Muscle layer of duodenum (tissue), 2 donors: ENCODE measurements at regions not wholly inside any gene's neighbourhood (a gene's known extent, or its start where the extent isn't known, plus 50 kb on each side); places are given as distances from the start of the nearest gene placed in this dataset.
"Not testable (repeated sequence)": the region's sequence is repeated elsewhere in the genome, so short reads cannot be mapped to it uniquely, and the experiment has no call there.

Source experiments
- H3K27ac ChIP-seq: one replicate; pipeline ENCODE4 v1.7.0; 2013; ENCODE audit warnings: mild to moderate bottlenecking, low read length
- H3K27me3 ChIP-seq: one replicate; pipeline ENCODE4 v1.7.0; 2013; ENCODE audit warnings: low read depth, mild to moderate bottlenecking, control low read depth, low read length
- H3K36me3 ChIP-seq, 2 donors: one replicate each; pipeline ENCODE4 v1.7.0; 2013; ENCODE audit warnings: low read length in 2 of 2, control low read depth in 1 of 2, mild to moderate bottlenecking in 1 of 2; ENCODE audit not compliant: insufficient read depth in 2 of 2, control insufficient read depth in 1 of 2
- H3K4me1 ChIP-seq, 2 donors: one replicate each; pipeline ENCODE4 v1.7.0; 2013; ENCODE audit warnings: low read length in 2 of 2, mild to moderate bottlenecking in 2 of 2, control low read depth in 1 of 2, moderate library complexity in 1 of 2; ENCODE audit not compliant: insufficient read depth in 2 of 2, control insufficient read depth in 1 of 2
- H3K4me3 ChIP-seq, 2 donors: one replicate each; pipeline ENCODE4 v1.7.0; 2013; ENCODE audit warnings: low read length in 2 of 2, low read depth in 1 of 2, mild to moderate bottlenecking in 1 of 2
- H3K9me3 ChIP-seq, 2 donors: one replicate each; pipeline ENCODE4 v1.7.0; 2013; ENCODE audit warnings: low read length in 2 of 2, control low read depth in 1 of 2, mild to moderate bottlenecking in 1 of 2; ENCODE audit not compliant: control insufficient read depth in 1 of 2
- donor health status: healthy.

GRCh38 chr6:148016013-148016412, 326.6 kb upstream of the SASH1 start:
- H3K4me3 ChIP-seq, result no peak overlapping the region
- peaks cover 0 to 3% of the 10 kb centered on the region in 2 donors for H3K9me3 ChIP-seq
- H3K27me3 ChIP-seq, result no peaks in the 10 kb centered on the region
- no peaks in the 10 kb centered on the region for H3K4me1 ChIP-seq
- H3K36me3 ChIP-seq, result no peaks in the 10 kb centered on the region
- H3K27ac ChIP-seq, result no peak overlapping the region

- H3K9me3 ChIP-seq, result peaks cover 0 to 3% of the 10 kb centered on the region in 2 donors
- no peaks in the 10 kb centered on the region for H3K4me1 ChIP-seq
- H3K27me3 ChIP-seq, result no peaks in the 10 kb centered on the region
- no peaks in the 10 kb centered on the region for H3K36me3 ChIP-seq
- H3K4me3 ChIP-seq, result no peak overlapping the region
- H3K27ac ChIP-seq, result no peak overlapping the region
Measured at GRCh38 chr6:148021165-148021564, 321.5 kb upstream of the SASH1 start.

DNA sequence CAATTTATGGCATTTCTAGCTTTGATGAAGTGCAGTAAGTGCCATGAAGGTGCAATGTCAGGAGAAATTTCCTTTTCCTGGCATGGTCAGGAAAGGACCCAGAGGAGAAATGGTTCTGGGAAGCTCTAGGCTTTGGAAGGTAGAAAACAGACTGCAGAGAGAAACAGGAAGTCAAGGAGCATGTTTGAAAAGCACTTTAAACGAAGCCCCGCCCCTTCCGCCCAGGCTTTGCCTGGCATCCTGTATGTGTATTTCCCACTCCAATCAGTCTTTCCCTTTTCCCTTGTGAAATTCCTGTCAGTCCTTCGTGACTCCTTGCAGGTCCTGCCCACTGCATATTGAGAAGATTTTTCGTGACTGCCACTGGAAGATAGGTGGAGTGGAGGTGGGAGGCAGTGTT, 320.9 kb upstream of the SASH1 start:
- H3K9me3 ChIP-seq, result peaks cover 0 to 3% of the 10 kb centered on the region in 2 donors
- no peaks in the 10 kb centered on the region for H3K27me3 ChIP-seq
- H3K4me1 ChIP-seq, result no peaks in the 10 kb centered on the region
- H3K27ac ChIP-seq, result no peak overlapping the region
- no peaks in the 10 kb centered on the region for H3K36me3 ChIP-seq
- no peak overlapping the region for H3K4me3 ChIP-seq

- not testable (repeated sequence) for H3K4me3 ChIP-seq, H3K27ac ChIP-seq, H3K27me3 ChIP-seq, H3K36me3 ChIP-seq, H3K4me1 ChIP-seq, H3K9me3 ChIP-seq
Measured at GRCh38 chr6:148022279-148022678, 320.4 kb upstream of the SASH1 start.

GRCh38 chr6:148027201-148027600, 315.4 kb upstream of the SASH1 start:
- H3K4me1 ChIP-seq, result no peaks in the 10 kb centered on the region
- H3K4me3 ChIP-seq, result no peak overlapping the region
- peaks cover 0 to 3% of the 10 kb centered on the region in 2 donors for H3K9me3 ChIP-seq
- no peak overlapping the region for H3K27ac ChIP-seq
- H3K27me3 ChIP-seq, result no peaks in the 10 kb centered on the region
- no peaks in the 10 kb centered on the region for H3K36me3 ChIP-seq

GRCh38 chr6:148035806-148036390, 306.7 kb upstream of the SASH1 start:
- H3K9me3 ChIP-seq, result no peaks in the 10 kb centered on the region
- no peaks in the 10 kb centered on the region for H3K4me1 ChIP-seq
- H3K36me3 ChIP-seq, result no peaks in the 10 kb centered on the region
- H3K27me3 ChIP-seq, result no peaks in the 10 kb centered on the region
- no peak overlapping the region for H3K27ac ChIP-seq
- no peak overlapping the region for H3K4me3 ChIP-seq

DNA sequence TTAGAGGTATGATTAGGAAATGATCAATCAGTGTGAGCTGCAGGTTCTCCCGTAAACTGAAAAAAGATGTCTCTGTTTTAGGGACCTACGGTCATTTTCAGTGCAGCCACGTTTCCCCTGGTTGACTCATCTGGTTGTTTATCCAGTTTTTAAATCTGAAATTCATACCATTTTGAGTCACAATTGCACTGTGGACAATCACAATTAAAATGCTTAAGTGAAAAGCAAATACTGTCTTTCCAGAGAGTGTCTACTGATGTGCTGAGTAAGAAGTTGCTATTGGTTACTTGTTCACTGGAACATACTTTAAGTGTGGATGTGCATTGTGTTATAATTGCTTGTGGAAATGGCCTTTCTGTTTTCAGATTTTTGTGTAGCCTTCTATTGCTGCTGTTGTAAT, 305.1 kb upstream of the SASH1 start:
- Histone ChIP-seq H3K4me1 (no peaks in the 10 kb centered on the region), H3K27me3 (no peaks in the 10 kb centered on the region), H3K36me3 (no peaks in the 10 kb centered on the region), H3K9me3 (no peaks in the 10 kb centered on the region), H3K4me3 (no peak overlapping the region), H3K27ac (no peak overlapping the region)

DNA sequence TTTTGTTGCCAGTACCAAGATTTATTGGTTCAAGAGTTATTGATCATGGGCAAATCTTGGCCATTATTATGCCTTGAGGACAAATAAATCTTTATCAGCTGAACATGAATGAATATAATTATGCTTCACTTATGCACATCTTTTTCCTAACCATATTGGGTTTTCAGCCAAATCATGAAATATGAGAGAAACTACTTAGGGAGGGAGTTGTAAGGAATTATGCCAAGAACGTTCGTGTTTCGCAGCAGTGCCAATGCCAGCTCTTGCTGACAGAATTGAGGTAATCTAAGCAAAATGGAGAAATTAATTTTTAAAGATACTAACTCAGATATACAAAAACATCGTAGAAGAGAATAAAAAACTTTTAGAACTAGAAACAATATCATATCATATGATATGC, 301.1 kb upstream of the SASH1 start:
- no peaks in the 10 kb centered on the region for H3K27me3 ChIP-seq
- H3K4me3 ChIP-seq, result no peak overlapping the region
- no peaks in the 10 kb centered on the region for H3K4me1 ChIP-seq
- H3K9me3 ChIP-seq, result no peaks in the 10 kb centered on the region
- H3K36me3 ChIP-seq, result no peaks in the 10 kb centered on the region
- H3K27ac ChIP-seq, result no peak overlapping the region

DNA sequence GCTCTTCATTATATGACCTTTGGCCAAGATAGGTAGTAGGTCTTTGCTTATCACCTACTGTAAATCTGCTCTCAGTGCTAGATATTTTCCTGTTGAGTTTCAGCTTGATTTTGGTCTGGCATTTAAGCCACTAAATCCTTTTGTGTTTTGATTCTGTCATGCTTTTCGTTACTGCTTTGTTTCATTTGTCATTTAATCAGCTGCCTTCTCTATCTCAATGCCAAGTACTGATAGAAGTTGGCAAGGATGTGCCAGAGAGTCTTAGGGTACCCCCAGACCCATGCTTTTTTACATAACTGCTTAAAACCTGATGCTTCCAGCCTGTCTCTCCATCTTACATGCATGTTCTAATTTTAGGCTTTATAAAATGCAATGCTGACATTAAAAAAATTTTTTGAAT, 300.1 kb upstream of the SASH1 start:
- no peaks in the 10 kb centered on the region for H3K27me3 ChIP-seq
- no peaks in the 10 kb centered on the region for H3K36me3 ChIP-seq
- H3K9me3 ChIP-seq, result peaks cover 0 to 6% of the 10 kb centered on the region in 2 donors
- no peaks in the 10 kb centered on the region for H3K4me1 ChIP-seq
- H3K27ac ChIP-seq, result no peak overlapping the region
- no peak overlapping the region for H3K4me3 ChIP-seq

DNA sequence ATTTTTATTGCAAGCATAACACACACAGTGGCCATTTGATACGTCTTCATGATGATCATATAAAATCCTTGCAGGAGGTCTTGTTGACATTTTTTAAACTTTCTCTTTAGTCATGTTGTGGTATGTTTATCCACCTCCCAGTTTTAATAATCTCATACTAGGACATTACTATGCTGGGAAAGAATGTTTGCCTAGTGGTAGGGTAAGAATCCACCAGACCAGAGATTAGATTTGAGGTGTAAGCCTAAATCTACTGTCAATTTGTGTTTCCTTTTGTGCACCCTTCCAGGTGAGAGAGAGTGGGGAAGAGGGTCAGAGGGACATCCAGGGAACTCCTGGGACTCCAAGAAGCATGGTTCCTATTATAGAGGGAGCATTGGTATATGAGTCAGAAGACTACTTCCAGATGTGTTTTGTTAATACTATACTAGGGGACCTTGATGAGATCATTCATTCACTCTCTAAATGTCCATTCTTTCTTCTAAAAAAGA, 298.3 kb upstream of the SASH1 start:
- Histone ChIP-seq H3K27me3 (no peaks in the 10 kb centered on the region), H3K9me3 (peaks cover 0 to 6% of the 10 kb centered on the region in 2 donors), H3K4me3 (no peak overlapping the region), H3K4me1 (no peaks in the 10 kb centered on the region), H3K27ac (no peak overlapping the region), H3K36me3 (no peaks in the 10 kb centered on the region)

GRCh38 chr6:148044921-148045320, 297.7 kb upstream of the SASH1 start:
- Histone ChIP-seq H3K4me3 (no peak overlapping the region), H3K36me3 (no peaks in the 10 kb centered on the region), H3K4me1 (no peaks in the 10 kb centered on the region), H3K27me3 (no peaks in the 10 kb centered on the region), H3K9me3 (peaks cover 0 to 6% of the 10 kb centered on the region in 2 donors), H3K27ac (no peak overlapping the region)

GRCh38 chr6:148053209-148053608, 289.4 kb upstream of the SASH1 start:
- Histone ChIP-seq H3K9me3 (peaks cover 0 to 13% of the 10 kb centered on the region in 2 donors), H3K4me1 (no peaks in the 10 kb centered on the region), H3K27ac (no peak overlapping the region), H3K4me3 (no peak overlapping the region), H3K27me3 (no peaks in the 10 kb centered on the region), H3K36me3 (no peaks in the 10 kb centered on the region)
